ENCODE measurements at regions not wholly inside any gene's neighbourhood (a gene's known extent, or its start where the extent isn't known, plus 50 kb on each side); places are given as distances from the start of the nearest gene placed in this dataset.

DNA sequence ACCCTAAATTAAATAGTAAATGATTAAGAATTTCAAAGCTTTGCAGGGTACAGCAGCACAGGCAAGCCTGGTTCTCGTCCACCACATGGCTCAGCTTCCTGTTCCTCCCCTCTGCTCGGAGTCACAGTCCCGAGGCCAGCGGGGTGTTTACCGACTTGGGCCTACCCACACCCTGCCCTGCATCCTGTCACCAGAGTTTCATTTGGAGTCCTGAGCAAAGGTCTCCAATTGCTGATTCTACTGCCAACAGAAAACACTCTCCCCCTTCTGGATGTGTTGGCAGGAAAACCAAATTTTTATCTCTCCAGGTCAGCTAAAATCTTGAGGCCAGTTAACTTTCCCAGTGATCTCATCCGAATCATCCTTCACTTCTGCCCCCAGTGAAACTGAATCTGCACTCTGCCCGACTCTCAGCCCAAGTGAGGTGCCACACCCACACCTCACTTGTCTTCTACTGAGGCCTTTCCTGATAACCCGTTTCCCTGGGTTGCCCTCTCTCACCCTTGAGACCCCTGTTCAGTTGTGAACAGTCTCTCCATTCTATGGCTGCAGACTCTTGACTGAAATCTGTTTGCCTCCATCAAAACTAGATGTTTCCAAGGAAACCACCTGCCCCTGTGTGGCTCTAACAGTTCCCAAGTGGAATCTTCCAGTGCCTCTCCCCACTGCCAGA lies 71.2 kb downstream of the VCPKMT start:
- Histone ChIP-seq H3K4me3 (ENCODE audit: low read depth, low read length, poor library complexity, severe bottlenecking) (no peak overlapping the region), H3K4me2 (ENCODE audit: low read length) (peak overlapping the region; percentile 17; the same call in 1 of the 2 replicates), H3K9me3 (ENCODE audit: low read length) (peaks cover 7% of the 10 kb centered on the region; the same call in 1 of the 2 replicates), H3K4me1 (ENCODE audit: insufficient read depth, low read length, poor library complexity, severe bottlenecking) (peaks cover 40% of the 10 kb centered on the region), H2AFZ (ENCODE audit: low read length) (peak overlapping the region; percentile 88), H3K36me3 (ENCODE audit: insufficient read depth, low read length) (peaks cover 7% of the 10 kb centered on the region; the same call in 1 of the 2 replicates), H3K79me2 (ENCODE audit: insufficient read depth, low read depth, low read length) (no peaks in the 10 kb centered on the region), H3K27ac (ENCODE audit: low read depth, low read length, poor library complexity, severe bottlenecking) (peak overlapping the region; percentile 11), H4K20me1 (ENCODE audit: insufficient read depth, low read length) (no peaks in the 10 kb centered on the region), H3K9me2 (ENCODE audit: insufficient read depth, low read length) (no peaks in the 10 kb centered on the region)
- CTCF ChIA-PET (ENCODE audit: unreplicated experiment), result no interaction called here
- intact Hi-C loops (cut with micrococcal nuclease; ENCODE audit: unreplicated experiment), result no loop called here
- POLR2A ChIA-PET, result interaction anchor here (1.0 to 1.5 kb wide), 3 partner anchors 15 to 71 kb away, joined by 3 to 6 read pairs (median 5); no protein-coding TSS in a partner anchor
- DNase-seq (ENCODE audit: low spot score), result peak; percentile 77
- no peak for TF ChIP-seq EZH2phosphoT487 (IDR thresholded peaks at IDR 0.05; ENCODE audit: borderline replicate concordance, low read depth, low read length)
- TF ChIP-seq, protein P1, sequence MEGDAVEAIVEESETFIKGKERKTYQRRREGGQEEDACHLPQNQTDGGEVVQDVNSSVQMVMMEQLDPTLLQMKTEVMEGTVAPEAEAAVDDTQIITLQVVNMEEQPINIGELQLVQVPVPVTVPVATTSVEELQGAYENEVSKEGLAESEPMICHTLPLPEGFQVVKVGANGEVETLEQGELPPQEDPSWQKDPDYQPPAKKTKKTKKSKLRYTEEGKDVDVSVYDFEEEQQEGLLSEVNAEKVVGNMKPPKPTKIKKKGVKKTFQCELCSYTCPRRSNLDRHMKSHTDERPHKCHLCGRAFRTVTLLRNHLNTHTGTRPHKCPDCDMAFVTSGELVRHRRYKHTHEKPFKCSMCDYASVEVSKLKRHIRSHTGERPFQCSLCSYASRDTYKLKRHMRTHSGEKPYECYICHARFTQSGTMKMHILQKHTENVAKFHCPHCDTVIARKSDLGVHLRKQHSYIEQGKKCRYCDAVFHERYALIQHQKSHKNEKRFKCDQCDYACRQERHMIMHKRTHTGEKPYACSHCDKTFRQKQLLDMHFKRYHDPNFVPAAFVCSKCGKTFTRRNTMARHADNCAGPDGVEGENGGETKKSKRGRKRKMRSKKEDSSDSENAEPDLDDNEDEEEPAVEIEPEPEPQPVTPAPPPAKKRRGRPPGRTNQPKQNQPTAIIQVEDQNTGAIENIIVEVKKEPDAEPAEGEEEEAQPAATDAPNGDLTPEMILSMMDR (conservative IDR thresholded peaks at IDR 0.05; ENCODE audit: low read length), result no peak
- no TSS peak for BruUV-seq (replicated peaks)

DNA sequence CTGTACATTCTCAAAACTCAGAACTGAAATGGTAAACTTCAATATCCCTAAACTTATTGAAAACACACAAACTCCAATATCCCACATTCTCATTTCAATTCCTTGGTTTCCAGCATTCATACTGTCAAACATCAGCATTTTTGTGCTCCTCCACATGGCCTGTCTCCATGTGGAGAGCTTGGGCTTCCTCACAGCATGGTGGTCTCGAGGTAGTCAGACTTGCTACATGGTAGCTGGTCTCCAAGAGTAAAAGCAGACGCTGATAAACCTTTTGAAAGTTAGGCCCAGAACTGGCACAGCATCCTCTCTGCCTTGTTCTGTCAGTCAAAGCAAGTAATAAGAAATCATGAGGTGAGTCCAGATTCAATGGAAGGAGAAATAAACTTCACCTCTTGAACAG lies 70.5 kb downstream of the VCPKMT start:
- Histone ChIP-seq H3K36me3 (ENCODE audit: insufficient read depth, low read length) (peaks cover 7% of the 10 kb centered on the region; the same call in 1 of the 2 replicates), H3K4me2 (ENCODE audit: low read length) (no peak overlapping the region), H2AFZ (ENCODE audit: low read length) (peak overlapping the region; percentile 88; the same call in 1 of the 2 replicates), H3K9me3 (ENCODE audit: low read length) (peaks cover 7% of the 10 kb centered on the region; the same call in 1 of the 2 replicates), H3K4me1 (ENCODE audit: insufficient read depth, low read length, poor library complexity, severe bottlenecking) (peaks cover 33% of the 10 kb centered on the region), H4K20me1 (ENCODE audit: insufficient read depth, low read length) (no peaks in the 10 kb centered on the region), H3K27ac (ENCODE audit: low read depth, low read length, poor library complexity, severe bottlenecking) (no peak overlapping the region), H3K9me2 (ENCODE audit: insufficient read depth, low read length) (no peaks in the 10 kb centered on the region), H3K4me3 (ENCODE audit: low read depth, low read length, poor library complexity, severe bottlenecking) (no peak overlapping the region), H3K79me2 (ENCODE audit: insufficient read depth, low read depth, low read length) (no peaks in the 10 kb centered on the region)
- CTCF ChIA-PET (ENCODE audit: unreplicated experiment), result no interaction called here
- BruUV-seq (replicated peaks), result no TSS peak
- POLR2A ChIA-PET, result interaction anchor here (0.6 kb wide), 1 partner anchor 50 kb away, joined by 3 read pairs; no protein-coding TSS in a partner anchor
- no peak for TF ChIP-seq EZH2phosphoT487 (IDR thresholded peaks at IDR 0.05; ENCODE audit: borderline replicate concordance, low read depth, low read length)
- TF ChIP-seq, protein P1 (conservative IDR thresholded peaks at IDR 0.05; ENCODE audit: low read length), result no peak
- no peak for DNase-seq (ENCODE audit: low spot score)
- intact Hi-C loops (cut with micrococcal nuclease; ENCODE audit: unreplicated experiment), result no loop called here

DNA sequence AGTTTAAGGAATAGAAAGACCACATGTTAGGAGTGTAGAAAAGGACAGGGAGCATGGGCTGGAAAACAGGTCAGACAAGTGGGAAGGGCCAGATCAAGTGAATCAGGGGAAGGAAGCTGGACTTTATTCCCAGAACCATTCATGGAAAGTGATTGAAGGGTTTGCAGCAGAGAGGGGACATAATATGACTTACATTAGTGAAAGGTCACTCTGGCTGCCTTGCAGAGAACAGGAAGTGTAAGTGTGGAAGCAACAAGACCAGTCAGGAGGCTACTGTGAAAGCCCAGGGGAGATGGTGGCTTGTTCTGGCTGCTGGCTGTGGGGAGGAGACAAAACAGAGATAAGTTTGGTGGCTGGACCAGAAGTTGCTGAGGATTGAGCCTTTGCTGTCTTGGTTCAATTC lies 69.1 kb downstream of the VCPKMT start:
- H3K36me3 ChIP-seq (ENCODE audit: insufficient read depth, low read length), result peaks cover 7% of the 10 kb centered on the region; the same call in 1 of the 2 replicates
- intact Hi-C loops (cut with micrococcal nuclease; ENCODE audit: unreplicated experiment), result no loop called here
- no peaks in the 10 kb centered on the region for H3K79me2 ChIP-seq (ENCODE audit: insufficient read depth, low read depth, low read length)
- peak; percentile 76 for DNase-seq (ENCODE audit: low spot score)
- peak overlapping the region; percentile 67; the same call in 1 of the 2 replicates for H2AFZ ChIP-seq (ENCODE audit: low read length)
- CTCF ChIA-PET (ENCODE audit: unreplicated experiment), result no interaction called here
- H3K27ac ChIP-seq (ENCODE audit: low read depth, low read length, poor library complexity, severe bottlenecking), result peak overlapping the region; percentile 20
- no peaks in the 10 kb centered on the region for H4K20me1 ChIP-seq (ENCODE audit: insufficient read depth, low read length)
- H3K9me3 ChIP-seq (ENCODE audit: low read length), result peaks cover 7% of the 10 kb centered on the region; the same call in 1 of the 2 replicates
- POLR2A ChIA-PET, result interaction anchor here (0.6 to 2.6 kb wide), 7 partner anchors 13 to 407 kb away, joined by 3 to 13 read pairs (median 4); no protein-coding TSS in a partner anchor
- peaks cover 30% of the 10 kb centered on the region for H3K4me1 ChIP-seq (ENCODE audit: insufficient read depth, low read length, poor library complexity, severe bottlenecking)
- H3K4me3 ChIP-seq (ENCODE audit: low read depth, low read length, poor library complexity, severe bottlenecking), result no peak overlapping the region
- peak overlapping the region; percentile 51 for H3K4me2 ChIP-seq (ENCODE audit: low read length)
- no peak for TF ChIP-seq EZH2phosphoT487 (IDR thresholded peaks at IDR 0.05; ENCODE audit: borderline replicate concordance, low read depth, low read length)
- no TSS peak for BruUV-seq (replicated peaks)
- H3K9me2 ChIP-seq (ENCODE audit: insufficient read depth, low read length), result no peaks in the 10 kb centered on the region
